ENCODE measurements at regions not wholly inside any gene's neighbourhood (a gene's known extent, or its start where the extent isn't known, plus 50 kb on each side); places are given as distances from the start of the nearest gene placed in this dataset.

DNA sequence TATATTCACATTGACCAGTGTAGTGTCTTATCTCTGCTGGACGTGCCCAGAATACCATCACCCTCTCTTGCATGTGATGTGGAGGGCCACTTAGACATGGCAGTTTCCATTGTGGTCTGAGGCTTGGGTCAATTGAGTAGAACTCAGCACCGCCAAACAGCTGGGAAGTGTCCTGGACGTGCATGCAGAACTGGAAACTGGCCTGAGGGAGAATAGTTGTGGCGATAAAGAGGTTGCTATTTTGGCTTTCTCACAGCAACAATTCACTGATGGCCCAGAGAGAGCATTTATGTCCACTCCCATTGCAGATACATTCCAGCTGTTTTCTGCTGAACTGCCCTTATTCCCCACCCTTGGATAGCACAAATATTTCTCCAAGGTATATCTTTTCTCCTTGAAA, 210.1 kb upstream of the DAAM1 start:
- TF ChIP-seq PATZ1 (CRISPR knock-in tag; IDR thresholded peaks at IDR 0.05; ENCODE audit: borderline replicate concordance) (no peak), ZNF70 (CRISPR knock-in tag; IDR thresholded peaks at IDR 0.05) (no peak), ZFP30 (CRISPR knock-in tag; IDR thresholded peaks at IDR 0.05) (no peak), ZFP3 (CRISPR knock-in tag; IDR thresholded peaks at IDR 0.05) (no peak), ZC3H10 (CRISPR knock-in tag; IDR thresholded peaks at IDR 0.05) (no peak), CSDC2 (CRISPR knock-in tag; IDR thresholded peaks at IDR 0.05) (no peak)
- TF ChIP-seq, protein P1, sequence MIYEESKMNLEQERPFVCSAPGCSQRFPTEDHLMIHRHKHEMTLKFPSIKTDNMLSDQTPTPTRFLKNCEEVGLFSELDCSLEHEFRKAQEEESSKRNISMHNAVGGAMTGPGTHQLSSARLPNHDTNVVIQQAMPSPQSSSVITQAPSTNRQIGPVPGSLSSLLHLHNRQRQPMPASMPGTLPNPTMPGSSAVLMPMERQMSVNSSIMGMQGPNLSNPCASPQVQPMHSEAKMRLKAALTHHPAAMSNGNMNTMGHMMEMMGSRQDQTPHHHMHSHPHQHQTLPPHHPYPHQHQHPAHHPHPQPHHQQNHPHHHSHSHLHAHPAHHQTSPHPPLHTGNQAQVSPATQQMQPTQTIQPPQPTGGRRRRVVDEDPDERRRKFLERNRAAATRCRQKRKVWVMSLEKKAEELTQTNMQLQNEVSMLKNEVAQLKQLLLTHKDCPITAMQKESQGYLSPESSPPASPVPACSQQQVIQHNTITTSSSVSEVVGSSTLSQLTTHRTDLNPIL (CRISPR knock-in tag; IDR thresholded peaks at IDR 0.05; ENCODE audit: low read depth) = no peak
